ENCODE measurements at regions not wholly inside any gene's neighbourhood (a gene's known extent, or its start where the extent isn't known, plus 50 kb on each side); places are given as distances from the start of the nearest gene placed in this dataset.

DNA sequence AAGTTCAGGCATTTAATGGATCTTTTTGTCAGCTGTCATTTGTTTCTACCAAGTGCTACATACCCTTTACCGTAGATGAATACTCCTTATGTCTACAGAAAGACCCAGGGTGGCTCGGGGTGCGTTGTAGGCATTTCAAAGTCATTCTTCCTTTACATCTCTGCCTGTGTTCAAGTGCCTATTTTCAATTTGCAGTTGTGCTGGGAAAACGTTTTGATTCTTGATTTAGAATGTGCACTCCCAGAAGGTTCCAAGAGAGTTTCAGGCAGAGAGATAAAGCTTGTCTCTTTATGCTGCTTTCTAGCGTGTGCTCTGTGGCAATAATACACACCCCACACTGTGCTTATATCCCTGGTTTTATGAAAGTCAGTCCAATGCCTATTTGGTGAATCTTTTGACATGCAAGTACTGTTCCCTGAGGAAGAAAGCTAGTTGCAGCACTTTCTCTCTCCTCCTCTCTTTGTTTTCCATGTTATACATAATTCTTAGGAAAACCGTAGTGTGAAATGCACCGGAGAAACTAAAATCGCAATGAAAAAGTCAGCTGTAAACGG, 828.1 kb upstream of the ZNF608 start:
- no peak for DNase-seq (ENCODE audit: low read depth)

DNA sequence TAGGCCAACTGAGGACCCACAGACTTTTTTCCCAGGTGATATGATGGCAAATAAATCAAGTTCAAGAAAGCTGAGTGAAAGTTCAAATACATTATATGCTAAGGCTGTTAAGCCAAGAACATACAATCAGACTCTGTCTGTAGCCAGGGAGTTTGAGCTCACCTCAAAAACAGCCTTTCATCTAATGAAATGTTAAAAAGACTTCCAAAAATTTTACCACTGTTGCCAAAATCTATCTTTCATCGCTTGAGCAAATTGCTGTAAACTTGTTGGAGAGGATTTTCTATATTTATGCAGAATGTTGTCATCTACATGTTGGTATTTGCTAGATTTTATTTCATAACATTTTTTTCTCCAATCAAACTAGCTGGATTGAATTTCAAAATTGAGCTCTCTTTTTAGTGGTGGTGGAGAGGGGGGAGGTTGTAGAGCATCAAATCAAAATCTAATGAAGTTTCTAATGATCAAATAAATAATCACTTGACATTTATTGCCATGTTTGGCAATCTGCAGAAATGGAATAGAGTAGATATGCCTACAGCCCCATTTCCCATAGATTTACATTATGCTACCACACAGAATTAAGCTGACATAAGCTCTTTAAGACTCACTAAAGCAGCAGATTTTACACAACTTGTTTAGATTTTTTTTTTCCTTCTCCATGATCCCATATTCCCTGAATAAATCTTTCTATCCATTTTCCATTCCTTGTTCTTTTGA, 828.9 kb upstream of the ZNF608 start:
- DNase-seq (ENCODE audit: low read depth), result no peak

DNA sequence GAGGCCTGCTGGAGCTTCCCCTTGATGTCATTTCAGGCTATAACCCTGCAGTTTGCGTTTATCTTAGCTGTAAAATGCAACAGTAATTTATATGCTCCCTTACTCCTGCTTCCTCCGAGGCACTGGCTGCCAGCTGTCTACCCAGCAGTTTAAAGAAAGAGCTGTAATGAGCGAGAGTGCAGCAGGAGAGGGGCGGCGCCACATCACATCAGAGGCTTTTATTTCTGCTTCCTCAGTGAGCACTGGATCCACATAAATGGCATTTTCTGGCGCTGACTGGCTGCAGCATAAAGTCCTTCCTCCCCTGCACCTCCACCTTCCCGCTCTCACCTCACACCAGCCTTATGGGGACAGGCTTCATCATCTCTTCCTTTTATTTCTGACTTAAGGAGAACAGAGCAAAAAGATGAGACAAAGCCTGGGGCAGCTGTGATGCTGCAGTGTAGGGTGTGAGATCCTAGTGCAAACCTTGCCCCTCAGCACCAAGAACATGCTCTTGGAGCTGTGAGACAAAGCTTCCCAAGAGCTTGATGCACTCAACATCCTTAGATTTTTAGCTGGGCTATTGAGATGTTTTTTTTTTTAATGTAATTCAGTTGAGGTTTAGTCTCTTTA, 829.6 kb upstream of the ZNF608 start:
- DNase-seq (ENCODE audit: low read depth), result no peak

DNA sequence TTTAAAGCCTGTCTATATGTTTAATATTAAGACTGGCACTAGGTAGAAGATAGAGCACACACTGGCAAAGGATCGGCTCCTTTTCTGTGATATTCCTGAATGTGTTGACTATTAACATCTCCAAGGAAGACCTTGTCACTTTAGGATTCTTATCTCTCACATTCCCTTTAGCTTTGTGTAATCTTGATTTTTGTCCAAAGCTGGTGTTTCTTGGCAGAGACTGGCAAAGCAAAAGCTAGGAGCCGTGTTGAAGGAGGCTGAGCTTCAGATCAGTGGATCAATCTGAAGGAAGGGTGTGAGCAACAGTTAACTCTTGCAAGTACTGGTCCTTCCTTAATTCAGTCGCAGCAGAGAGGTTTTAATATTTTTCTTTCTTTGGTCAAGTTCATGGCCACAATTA, 830.4 kb upstream of the ZNF608 start:
- no peak for DNase-seq (ENCODE audit: low read depth)

DNA sequence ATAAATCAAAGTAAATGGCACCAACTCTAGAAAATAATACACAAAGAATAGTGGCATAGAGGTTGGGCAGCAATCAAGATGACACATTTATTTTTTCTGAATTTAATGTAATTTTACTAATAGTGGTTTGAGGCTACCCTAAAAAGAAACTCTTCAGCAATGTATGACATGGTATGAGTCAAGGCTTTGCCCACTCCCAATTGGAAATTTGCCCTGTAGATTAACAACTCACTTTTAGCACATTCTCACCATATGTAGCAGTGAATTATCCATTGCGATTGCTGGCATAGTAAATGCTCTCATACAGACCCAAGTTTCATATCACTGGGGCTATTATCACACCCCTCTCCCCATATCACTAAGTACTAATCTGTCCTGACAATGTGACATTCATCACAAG, 832.1 kb upstream of the ZNF608 start:
- DNase-seq (ENCODE audit: low read depth), result no peak

DNA sequence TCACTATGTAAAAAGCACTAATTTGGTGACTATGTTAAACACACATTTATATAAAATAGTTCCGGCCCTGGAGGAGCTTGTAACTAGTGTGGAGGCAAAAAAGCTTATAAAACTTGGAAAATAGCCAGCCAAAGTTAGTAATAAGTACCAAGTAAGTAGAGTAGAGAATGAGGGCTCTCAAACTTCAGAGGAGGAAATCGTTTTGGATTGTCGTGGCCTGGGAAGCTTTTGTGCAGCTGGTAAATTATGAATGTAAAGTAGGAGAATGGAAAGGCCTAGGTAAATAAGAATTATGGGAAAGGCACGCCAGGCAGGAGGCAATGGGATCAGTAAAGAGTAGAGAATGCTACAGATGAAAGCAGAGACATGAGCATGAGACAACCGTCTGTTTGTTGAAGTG, 832.7 kb upstream of the ZNF608 start:
- DNase-seq (ENCODE audit: low read depth), result no peak

DNA sequence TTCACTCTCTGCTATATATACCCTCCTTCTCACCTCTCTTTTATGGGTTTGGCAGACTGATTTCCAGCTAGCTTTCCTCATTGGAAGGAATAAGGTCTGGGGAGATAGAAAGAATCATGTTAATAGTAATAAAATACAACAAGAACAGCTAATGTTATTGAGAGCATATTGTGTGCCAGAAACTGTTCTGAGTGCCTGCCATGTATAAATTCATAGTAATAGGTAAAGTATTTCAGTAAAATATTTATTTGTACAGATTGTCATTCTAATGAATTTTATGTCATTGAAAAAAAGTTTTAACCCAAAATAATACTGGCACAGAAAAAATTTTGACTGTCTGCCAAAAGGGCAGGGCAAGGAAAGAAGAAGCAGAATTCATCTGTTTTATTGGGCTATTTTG, 834.9 kb upstream of the ZNF608 start:
- no peak for DNase-seq (ENCODE audit: low read depth)

DNA sequence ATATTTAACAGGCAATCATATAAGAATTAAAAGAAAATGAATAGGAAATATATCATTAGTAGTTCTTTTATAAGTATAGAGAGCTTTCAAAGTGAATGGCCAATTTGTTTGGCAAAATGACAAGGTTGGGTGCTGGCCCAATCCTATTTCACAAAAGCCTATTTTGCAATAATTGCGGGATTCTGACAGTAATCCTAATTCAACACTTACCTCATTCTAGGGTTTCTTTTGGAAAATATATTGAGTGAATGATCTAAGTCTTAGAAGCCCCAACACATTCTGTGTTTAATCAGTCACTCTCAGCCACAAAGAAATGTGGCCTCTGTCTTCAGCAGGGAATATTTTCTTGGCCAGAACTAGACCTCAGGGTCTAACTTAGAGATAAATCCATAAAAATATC, 835.9 kb upstream of the ZNF608 start:
- DNase-seq (ENCODE audit: low read depth), result no peak

DNA sequence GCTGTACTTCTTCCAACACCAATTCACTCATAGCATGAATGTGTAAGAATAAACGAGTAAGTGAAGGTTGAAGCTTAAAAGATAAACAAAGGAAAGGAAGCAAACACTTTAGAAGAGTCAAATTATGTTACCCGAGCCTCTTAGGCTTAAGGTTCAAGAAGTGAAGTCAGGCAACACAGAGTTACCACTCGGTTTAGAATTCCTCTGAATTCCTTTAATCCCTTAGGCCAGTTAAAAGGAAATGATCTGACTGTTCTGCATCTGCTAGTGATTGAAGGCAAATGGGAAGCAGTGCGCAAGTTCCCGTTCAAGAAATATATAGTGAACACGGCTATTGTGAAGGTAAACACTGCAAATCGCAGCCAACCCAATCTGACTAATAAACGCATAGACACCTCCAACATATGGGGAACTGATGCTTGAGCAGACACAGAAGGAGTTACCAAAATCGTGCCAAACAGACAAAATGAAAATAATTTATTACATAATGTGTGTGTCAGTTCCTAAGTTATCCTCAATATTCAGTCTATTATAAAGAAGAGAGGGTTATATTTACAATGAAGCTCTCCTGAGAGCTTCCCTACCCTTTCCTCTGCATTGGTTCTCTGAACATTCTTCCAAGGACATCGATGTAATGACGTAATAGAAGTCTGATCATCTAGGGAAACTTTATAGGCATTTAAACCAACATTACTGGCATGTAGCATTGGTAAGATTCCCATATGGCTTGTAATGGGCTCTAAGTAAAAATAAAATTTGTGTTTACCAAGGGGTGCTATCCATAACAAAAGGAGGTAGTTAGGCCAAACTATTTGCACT, 837.1 kb upstream of the ZNF608 start:
- no peak for DNase-seq (ENCODE audit: low read depth)

DNA sequence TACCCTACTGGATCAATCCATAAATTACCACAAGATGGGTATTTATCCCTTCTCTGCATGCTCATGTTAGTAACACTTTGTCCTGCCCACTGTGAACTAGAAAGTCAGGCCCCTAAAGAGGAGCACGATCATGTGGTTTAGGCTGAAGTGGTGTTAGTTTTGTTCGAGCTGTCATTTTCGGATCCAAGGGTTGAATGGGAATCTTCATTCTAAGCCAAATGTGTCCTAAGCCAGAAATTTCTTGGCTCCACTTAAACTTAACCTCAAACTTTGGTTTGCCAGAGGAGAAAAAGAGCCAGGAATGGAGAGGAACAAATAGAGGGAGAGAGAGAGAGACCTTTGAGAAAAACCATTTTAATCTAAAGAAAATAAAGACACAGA, 837.7 kb upstream of the ZNF608 start:
- DNase-seq (ENCODE audit: low read depth), result no peak

DNA sequence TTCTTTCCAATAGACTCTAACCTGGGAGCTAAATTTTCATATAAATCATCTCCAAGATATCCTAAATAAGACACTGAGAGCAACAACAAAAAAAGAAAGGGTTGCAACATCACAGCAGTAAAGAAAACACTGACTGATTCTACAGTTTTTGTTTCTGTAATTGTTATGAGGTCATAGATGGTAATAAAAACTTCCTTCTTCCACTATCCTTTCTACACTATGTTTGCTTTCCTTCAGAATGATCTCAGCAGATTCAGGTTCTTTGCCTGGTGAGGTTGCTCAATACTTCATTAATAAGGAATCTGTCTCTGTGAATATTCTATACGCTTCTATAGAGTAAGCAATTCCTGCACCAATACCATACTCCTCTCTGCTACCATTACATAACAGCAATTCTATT, 835.6 kb upstream of the GRAMD2B start:
- DNase-seq (ENCODE audit: low read depth), result no peak

DNA sequence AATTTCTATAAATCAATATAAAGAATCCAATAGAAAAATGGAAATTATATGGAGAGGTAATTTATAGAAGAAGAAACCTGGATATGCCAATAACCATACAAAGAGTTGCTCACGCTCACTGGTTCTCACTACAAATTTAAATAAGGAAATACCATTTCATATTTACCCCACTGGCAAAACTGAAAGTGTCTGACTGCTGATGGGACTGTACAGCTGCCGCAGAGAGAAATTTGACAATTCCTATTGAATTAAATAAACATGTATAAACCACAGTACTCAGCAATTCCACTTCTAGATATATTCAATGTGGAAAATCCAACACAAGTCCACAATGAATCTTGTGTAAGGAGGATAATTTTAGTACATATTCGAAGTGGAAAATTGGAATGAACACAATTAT, 830.4 kb upstream of the GRAMD2B start:
- DNase-seq (ENCODE audit: low read depth), result no peak

DNA sequence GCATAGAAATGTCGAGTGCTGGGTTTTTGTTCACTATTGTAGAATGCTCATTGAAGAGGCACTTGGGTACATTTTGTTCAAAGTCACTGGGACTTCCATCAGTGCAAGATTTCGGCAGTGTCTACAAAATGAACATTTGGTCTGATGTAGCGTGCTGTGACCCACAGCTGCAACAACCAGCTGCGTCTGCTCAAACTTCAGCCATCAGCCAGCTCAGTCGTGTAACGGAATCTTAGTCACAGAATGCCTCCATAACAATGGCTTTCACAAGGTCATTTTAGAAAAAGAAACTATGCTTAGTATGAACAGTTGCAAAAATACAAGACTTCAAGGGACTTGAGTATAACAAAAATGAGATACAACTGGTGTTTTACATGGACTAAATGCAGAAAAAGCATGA, 828.1 kb upstream of the GRAMD2B start:
- no peak for DNase-seq (ENCODE audit: low read depth)

DNA sequence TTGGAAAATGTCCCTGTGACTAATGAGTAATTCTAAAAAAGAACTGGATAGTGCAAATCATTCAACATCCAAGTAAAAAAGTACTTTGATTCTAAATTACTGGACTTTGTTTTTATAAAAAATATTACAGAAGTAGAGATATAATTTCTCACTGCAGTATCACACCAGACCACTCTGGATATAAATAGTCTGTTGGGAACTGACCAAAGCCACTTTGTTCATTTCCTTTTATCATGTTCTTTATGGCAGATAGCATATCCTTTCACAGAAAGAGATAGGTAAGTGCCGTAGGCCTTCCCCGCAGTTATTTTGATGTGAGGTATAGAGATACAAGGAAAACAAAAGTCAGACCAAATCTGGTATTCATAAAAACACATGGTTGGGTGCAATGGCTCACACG, 827.4 kb upstream of the GRAMD2B start:
- no peak for DNase-seq (ENCODE audit: low read depth)

DNA sequence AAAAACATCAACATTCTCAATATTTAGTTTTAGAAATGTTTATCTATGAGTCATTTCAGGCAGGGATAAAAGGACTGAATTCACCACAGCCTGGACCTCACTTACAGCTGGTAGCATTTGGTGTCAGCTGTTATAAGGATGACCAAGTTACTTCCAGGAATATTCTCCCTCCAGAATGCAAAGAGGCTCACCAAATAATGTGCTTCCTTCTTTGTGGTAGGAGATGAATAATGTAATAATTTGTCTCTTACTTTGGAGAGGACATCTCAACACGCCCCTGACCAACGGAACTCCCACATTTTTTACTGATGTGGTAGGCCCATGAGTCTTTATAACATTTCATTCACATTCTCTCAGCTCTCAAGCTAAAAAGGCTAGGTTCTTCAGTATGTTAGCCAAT, 825.9 kb upstream of the GRAMD2B start:
- DNase-seq (ENCODE audit: low read depth), result no peak

DNA sequence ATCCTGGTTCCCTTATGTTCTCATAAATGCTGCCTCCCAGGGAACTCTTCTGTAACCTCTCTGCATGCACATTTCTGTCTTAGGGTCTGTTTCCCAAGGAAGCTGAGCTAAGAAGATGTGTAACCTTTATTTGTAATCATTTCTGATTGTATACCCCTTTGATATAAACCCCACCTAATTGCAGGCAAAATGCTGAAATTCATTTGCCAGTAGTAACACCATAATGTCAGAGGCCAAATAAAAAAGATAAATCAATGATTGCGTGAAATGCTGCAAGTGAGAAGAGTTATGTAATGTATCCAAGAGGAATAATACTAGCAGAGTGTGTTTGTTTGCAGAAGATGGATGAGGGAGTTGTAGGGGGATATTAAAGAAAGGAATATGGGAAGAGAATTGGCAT, 822.6 kb upstream of the GRAMD2B start:
- DNase-seq (ENCODE audit: low read depth), result no peak

DNA sequence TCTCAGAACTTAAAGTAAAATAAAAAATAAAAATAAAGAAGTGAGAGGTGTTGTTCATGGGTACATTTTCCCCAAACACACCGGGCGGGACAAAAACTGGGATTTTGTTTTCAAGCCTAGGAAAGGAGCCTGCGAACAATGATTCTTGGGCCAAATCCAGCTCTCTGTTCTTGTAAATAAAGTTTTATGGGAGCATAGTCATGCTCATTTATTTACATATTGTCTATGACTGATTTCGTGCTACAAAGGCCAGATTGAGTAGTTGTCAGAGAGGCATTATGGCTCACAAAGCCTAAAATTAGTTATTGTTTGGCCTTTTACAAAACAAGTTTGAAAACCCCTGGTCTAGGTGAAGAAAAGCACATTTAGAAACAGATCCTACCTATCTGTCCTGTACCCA, 821.0 kb upstream of the GRAMD2B start:
- DNase-seq (ENCODE audit: low read depth), result no peak

DNA sequence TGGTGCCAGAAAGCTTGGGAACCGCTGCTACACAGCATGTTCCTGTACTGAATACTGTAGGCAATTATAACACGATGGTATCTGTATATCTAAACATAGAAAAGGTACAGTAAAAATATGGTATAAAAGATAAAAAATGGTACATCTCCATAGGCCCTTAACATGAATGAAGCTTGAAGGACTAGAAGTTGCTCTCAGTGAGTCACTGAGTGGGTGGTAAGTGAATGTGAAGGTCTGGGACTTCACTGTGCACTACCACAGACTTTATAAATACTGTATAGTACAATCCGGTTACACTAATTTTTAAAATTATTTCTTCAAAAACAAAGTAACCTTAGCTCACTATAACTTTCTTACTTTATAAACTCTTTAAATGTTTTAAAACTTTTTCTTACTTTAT, 819.9 kb upstream of the GRAMD2B start:
- no peak for DNase-seq (ENCODE audit: low read depth)

DNA sequence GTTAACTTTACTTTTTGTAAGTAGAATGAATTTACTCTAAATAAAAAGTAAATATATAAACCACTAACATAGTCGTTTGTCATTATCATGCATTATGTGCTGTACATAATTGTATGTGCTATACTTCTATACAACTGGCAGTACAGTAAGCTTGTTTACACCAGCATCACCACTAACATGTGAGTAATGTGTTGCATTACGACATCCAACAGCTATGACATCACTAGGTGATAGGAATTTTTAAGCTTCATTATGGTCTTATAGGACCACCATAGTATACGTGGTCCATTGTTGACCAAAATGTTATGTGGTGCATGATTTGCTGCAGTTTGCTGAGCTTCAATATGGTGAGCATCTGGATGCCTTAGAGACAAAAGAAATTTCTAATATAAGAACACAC, 819.1 kb upstream of the GRAMD2B start:
- DNase-seq (ENCODE audit: low read depth), result no peak

DNA sequence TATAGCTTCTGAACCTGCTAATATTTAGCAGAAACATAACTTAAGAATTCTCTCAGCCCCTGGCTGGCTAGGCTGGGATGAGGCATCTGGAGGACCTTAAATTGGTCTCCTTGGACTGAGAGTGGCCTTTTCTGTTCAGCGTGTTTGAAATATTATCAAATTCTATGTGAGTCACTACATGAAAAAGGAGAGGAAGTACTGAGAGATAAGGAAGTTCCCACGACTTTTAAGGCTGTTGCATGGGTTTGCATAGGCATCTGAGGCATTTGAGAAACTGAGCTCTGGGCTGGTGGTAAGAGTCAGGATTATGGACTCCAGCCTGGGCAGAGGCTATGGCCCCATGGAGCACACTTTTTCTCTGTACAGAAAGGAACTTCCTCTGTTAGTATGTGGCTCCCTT, 816.2 kb upstream of the GRAMD2B start:
- DNase-seq (ENCODE audit: low read depth), result no peak

DNA sequence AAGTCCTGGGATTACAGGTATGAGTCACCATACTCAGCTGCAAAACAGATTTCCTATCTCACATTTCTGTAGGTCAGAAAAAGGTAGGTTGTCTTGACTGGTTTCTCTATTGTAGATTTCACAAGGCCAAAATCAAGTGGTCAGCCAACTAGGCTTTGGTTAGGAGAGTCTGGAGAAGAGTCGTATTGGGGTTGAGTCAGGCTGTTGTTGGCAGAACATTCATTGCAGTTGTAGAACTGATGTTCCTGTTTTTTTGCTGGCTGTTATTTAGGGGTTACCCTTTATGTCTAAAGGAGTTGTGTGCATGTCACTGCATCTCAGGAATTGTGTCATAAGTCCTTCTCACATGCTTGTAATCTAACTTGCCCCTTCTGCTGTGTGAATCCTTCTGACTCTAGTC, 814.2 kb upstream of the GRAMD2B start:
- DNase-seq (ENCODE audit: low read depth), result no peak

DNA sequence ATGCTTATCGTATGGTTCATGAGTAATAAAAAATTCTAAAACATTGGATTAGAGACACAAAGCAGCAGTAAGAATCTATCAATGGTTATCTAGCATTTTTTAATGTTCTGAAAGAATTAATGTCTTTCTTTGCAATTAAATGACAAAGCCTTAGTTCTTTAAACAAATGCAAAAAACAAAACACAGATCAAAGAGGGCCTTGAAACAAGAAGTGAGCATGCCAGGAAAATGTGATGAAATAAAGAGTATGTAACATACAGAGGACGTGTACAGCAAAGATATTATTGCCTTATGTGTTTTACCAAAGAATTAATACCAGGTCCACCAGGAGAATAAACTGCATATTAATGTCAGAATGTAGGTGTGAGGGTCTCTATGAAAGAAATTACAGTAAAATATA, 812.3 kb upstream of the GRAMD2B start:
- no peak for DNase-seq (ENCODE audit: low read depth)

DNA sequence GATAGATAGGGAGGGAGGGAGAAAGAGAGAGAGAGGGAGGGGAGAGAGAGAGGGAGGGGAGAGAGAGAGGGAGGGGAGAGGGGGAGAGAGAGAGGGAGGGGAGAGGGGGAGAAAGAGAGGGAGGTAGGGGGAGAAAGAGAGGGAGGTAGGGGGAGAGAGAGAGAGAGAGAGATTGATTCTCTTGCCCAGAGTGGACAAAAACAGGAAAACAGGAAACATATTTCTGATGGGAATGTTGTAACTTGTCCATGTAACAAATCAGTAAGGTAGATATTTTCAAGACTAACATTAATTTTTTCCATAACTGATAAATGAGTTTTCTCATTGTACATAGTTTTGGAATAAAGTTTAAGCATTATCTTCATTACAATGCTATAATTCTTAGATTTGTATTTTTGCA, 811.7 kb upstream of the GRAMD2B start:
- no peak for DNase-seq (ENCODE audit: low read depth)
